ENCODE measurements at regions not wholly inside any gene's neighbourhood (a gene's known extent, or its start where the extent isn't known, plus 50 kb on each side); places are given as distances from the start of the nearest gene placed in this dataset.
A peak's percentile ranks its signal among the peaks of the same experiment; 100 is the strongest.

DNA sequence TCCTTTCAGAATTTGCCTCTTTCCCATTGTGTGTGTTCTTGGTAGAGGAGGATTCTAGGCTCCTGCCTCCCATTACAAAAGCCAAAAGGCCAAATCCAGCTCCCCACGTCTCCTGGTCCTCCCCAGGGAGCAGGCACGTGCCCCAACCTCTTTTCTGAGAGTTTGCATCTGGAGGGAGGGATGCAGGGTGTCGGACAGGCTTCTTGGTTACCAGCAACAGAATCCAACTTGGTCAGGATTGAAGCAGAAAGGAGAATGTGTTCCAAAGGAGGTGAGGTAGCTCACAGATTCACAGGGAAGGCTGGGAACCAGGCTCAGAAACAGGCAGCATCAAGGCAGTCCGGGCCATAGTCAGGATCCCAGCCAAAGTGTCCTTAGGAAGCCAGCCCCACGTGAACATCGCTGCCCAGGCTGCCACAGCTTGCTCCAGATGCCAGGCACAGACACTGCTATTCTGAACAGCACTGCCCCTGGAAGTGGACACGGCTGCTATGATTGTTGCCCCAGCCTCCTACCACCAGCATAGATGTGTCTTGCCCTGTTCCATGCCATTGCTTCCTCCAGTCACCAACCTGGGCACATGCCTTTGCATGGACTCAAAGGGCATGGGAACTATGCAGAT, 264.2 kb upstream of the ZMIZ1 start:
- DNase-seq (ENCODE audit: low read depth): peak; percentile 28
- no peaks in the 10 kb centered on the region for H3K27me3 ChIP-seq (replicated peaks; ENCODE audit: control insufficient read depth, insufficient read depth, low read length)
- peak overlapping the region; percentile 9 for H3K4me3 ChIP-seq (ENCODE audit: low read length)
- no peaks in the 10 kb centered on the region for H3K9me3 ChIP-seq (ENCODE audit: control insufficient read depth, low read length)
- peaks cover 53% of the 10 kb centered on the region for H3K4me1 ChIP-seq (ENCODE audit: control insufficient read depth, insufficient read depth, low read length)
- no peaks in the 10 kb centered on the region for H3K36me3 ChIP-seq (ENCODE audit: control insufficient read depth, insufficient read depth, low read length, severe bottlenecking)
- H3K9ac ChIP-seq (ENCODE audit: low read length): peak overlapping the region; percentile 1

DNA sequence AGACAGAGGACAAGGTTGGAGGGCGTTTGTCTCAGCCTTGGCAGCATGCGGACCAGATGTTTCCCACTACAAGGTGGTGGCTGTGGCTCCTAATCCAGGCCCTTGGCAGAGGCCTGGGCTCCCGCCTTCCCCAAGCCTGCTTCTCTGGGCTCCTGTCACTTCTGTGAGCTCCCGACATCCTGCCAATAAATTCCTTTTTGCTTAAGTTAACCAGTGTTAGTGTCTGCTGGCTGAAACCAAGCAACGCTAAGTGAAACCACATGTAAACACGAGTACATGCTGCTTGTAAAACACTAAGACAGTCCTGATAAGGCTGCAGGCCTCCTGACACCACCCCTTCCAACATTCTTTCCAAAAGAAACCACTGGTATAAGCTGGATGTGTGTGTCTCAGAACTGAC, 263.6 kb upstream of the ZMIZ1 start:
- peak overlapping the region; percentile 53 for H3K9ac ChIP-seq (ENCODE audit: low read length)
- H3K36me3 ChIP-seq (ENCODE audit: control insufficient read depth, insufficient read depth, low read length, severe bottlenecking): no peaks in the 10 kb centered on the region
- H3K9me3 ChIP-seq (ENCODE audit: control insufficient read depth, low read length): no peaks in the 10 kb centered on the region
- no peaks in the 10 kb centered on the region for H3K27me3 ChIP-seq (replicated peaks; ENCODE audit: control insufficient read depth, insufficient read depth, low read length)
- peaks cover 53% of the 10 kb centered on the region for H3K4me1 ChIP-seq (ENCODE audit: control insufficient read depth, insufficient read depth, low read length)
- H3K4me3 ChIP-seq (ENCODE audit: low read length): peak overlapping the region; percentile 9
- peak; percentile 97 for DNase-seq (ENCODE audit: low read depth)

GRCh38 chr10:78806681-78807221, 262.0 kb upstream of the ZMIZ1 start:
- no peaks in the 10 kb centered on the region for H3K27me3 ChIP-seq (replicated peaks; ENCODE audit: control insufficient read depth, insufficient read depth, low read length)
- DNase-seq (ENCODE audit: low read depth): no peak
- H3K9me3 ChIP-seq (ENCODE audit: control insufficient read depth, low read length): peaks cover 5% of the 10 kb centered on the region
- H3K4me3 ChIP-seq (ENCODE audit: low read length): no peak overlapping the region
- peaks cover 51% of the 10 kb centered on the region for H3K4me1 ChIP-seq (ENCODE audit: control insufficient read depth, insufficient read depth, low read length)
- no peak overlapping the region for H3K9ac ChIP-seq (ENCODE audit: low read length)
- no peaks in the 10 kb centered on the region for H3K36me3 ChIP-seq (ENCODE audit: control insufficient read depth, insufficient read depth, low read length, severe bottlenecking)

GRCh38 chr10:78807504-78808203, 261.1 kb upstream of the ZMIZ1 start:
- Histone ChIP-seq H3K9ac (ENCODE audit: low read length) (no peak overlapping the region), H3K36me3 (ENCODE audit: control insufficient read depth, insufficient read depth, low read length, severe bottlenecking) (no peaks in the 10 kb centered on the region), H3K27me3 (replicated peaks; ENCODE audit: control insufficient read depth, insufficient read depth, low read length) (no peaks in the 10 kb centered on the region), H3K4me3 (ENCODE audit: low read length) (no peak overlapping the region), H3K4me1 (ENCODE audit: control insufficient read depth, insufficient read depth, low read length) (peaks cover 42% of the 10 kb centered on the region), H3K9me3 (ENCODE audit: control insufficient read depth, low read length) (peaks cover 10% of the 10 kb centered on the region)
- DNase-seq (ENCODE audit: low read depth): no peak

GRCh38 chr10:78808286-78808685, 260.5 kb upstream of the ZMIZ1 start:
- Histone ChIP-seq H3K27me3 (replicated peaks; ENCODE audit: control insufficient read depth, insufficient read depth, low read length) (no peaks in the 10 kb centered on the region), H3K9ac (ENCODE audit: low read length) (no peak overlapping the region), H3K4me3 (ENCODE audit: low read length) (no peak overlapping the region), H3K36me3 (ENCODE audit: control insufficient read depth, insufficient read depth, low read length, severe bottlenecking) (no peaks in the 10 kb centered on the region), H3K9me3 (ENCODE audit: control insufficient read depth, low read length) (peaks cover 10% of the 10 kb centered on the region), H3K4me1 (ENCODE audit: control insufficient read depth, insufficient read depth, low read length) (peaks cover 36% of the 10 kb centered on the region)
- DNase-seq (ENCODE audit: low read depth): no peak

DNA sequence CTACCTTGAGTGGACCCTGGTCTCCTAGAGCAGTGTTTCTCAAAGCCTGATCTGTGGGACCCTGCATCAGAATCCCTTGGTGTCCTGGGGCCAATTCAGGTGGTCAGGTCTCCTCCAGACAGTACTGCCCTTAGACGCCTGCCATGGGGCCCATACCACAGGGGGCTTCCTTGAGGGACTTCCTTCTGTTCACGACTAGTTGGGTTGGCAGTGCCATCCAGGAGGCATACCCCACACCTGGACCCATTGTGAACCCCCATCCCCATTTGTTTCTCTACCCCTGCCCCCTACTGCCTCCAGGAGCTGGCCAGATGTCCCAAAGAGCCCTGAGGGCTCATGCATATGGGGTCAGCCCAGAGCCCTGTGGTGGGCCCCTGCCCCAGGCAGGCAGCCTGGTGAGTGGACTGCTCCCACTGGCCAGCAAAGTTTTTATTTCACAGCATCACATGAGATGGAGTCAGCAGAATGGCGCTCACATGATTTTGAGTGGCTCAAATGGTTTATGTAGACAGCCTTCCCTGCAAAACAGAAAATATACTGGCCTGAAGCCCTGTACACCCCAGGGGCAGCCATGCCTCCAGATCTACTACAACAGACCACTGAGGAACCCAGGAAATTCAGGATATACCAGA, 259.9 kb upstream of the ZMIZ1 start:
- H3K36me3 ChIP-seq (ENCODE audit: control insufficient read depth, insufficient read depth, low read length, severe bottlenecking): no peaks in the 10 kb centered on the region
- H3K9me3 ChIP-seq (ENCODE audit: control insufficient read depth, low read length): peaks cover 10% of the 10 kb centered on the region
- no peaks in the 10 kb centered on the region for H3K27me3 ChIP-seq (replicated peaks; ENCODE audit: control insufficient read depth, insufficient read depth, low read length)
- H3K9ac ChIP-seq (ENCODE audit: low read length): no peak overlapping the region
- no peak for DNase-seq (ENCODE audit: low read depth)
- H3K4me3 ChIP-seq (ENCODE audit: low read length): no peak overlapping the region
- peaks cover 34% of the 10 kb centered on the region for H3K4me1 ChIP-seq (ENCODE audit: control insufficient read depth, insufficient read depth, low read length)

DNA sequence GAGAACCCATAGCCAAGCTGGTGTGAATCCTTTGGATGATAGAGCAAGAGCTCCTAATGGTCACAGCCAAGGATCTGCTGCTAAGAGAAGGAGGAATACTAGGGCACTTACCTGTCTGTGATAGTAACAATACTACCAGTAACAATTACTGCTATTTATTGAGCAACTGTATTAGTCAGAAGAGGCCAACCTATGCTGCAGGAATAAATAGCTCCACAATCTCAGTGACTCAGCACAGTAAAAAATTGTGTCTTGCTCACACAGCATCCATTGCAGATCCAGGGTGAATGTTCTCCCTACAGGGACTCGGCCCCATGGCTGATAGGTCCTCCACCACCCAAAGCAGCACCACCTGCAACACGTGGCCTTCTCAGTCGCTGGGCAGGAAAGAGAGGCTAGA, 257.6 kb upstream of the ZMIZ1 start:
- no peak for DNase-seq (ENCODE audit: low read depth)
- no peak overlapping the region for H3K4me3 ChIP-seq (ENCODE audit: low read length)

DNA sequence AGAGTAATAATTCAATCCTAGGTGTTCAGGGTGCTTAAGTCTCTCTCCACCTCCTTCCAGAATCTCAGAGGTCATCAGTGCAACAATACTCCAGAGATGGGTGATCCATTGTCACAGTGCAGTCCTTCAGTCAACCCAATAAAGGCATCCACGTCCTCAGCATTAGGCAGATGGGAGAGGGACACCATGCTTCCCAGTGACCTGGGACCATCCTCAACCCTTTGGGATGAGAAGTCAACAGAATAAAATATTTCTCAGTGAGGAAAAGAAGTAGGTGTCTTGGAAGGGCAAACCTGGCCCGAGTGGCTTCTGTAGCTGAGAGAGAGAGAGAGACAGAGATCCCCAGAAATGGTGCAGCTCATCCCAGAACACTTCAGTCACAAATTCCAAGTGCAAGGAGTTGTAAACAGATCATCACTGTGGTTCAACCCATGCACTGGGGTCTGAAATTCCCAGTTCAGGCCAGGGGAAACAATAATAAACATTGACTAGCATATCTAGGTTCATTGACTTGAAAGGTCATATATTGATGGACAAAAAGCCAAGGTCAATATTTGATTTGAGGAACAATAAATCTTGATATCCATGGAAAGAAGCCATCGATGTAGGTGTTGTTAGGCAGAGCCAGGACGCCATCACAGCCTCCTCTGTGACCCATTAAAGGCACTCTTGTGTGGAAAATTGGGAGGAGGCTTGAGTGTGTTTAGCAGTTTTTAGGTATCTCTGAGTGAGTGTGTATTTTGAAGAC, 256.0 kb upstream of the ZMIZ1 start:
- Histone ChIP-seq H3K4me1 (ENCODE audit: control insufficient read depth, insufficient read depth, low read length) (peaks cover 10% of the 10 kb centered on the region), H3K27me3 (replicated peaks; ENCODE audit: control insufficient read depth, insufficient read depth, low read length) (no peaks in the 10 kb centered on the region), H3K36me3 (ENCODE audit: control insufficient read depth, insufficient read depth, low read length, severe bottlenecking) (no peaks in the 10 kb centered on the region), H3K9ac (ENCODE audit: low read length) (no peak overlapping the region), H3K4me3 (ENCODE audit: low read length) (no peak overlapping the region), H3K9me3 (ENCODE audit: control insufficient read depth, low read length) (peaks cover 10% of the 10 kb centered on the region)
- no peak for DNase-seq (ENCODE audit: low read depth)

More for the DNA sequence above, 257.6 kb upstream of the ZMIZ1 start:
- Histone ChIP-seq H3K9me3 (ENCODE audit: control insufficient read depth, low read length) (peaks cover 10% of the 10 kb centered on the region), H3K4me1 (ENCODE audit: control insufficient read depth, insufficient read depth, low read length) (peaks cover 12% of the 10 kb centered on the region), H3K27me3 (replicated peaks; ENCODE audit: control insufficient read depth, insufficient read depth, low read length) (no peaks in the 10 kb centered on the region), H3K9ac (ENCODE audit: low read length) (no peak overlapping the region), H3K36me3 (ENCODE audit: control insufficient read depth, insufficient read depth, low read length, severe bottlenecking) (no peaks in the 10 kb centered on the region)

DNA sequence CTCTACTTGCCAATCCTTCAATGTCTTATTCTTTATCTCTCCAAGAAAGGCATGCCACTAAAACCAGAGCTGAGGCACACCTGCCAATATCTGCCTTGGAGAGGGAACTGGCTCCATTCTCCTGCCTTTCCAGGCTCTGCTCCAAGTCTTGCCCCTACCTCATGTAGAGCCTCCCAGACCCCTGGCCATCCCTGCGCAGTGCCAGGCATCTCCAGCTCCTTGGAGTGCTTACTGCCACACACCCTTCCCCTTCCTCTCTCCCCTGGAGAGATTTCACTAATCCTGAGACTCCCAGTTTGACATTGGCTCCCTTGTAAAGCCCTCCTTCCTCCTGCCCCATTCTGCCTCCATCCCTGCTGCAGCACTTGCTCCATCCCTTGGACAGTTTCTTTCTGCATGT, 255.2 kb upstream of the ZMIZ1 start:
- Histone ChIP-seq H3K36me3 (ENCODE audit: control insufficient read depth, insufficient read depth, low read length, severe bottlenecking) (no peaks in the 10 kb centered on the region), H3K27me3 (replicated peaks; ENCODE audit: control insufficient read depth, insufficient read depth, low read length) (no peaks in the 10 kb centered on the region), H3K4me3 (ENCODE audit: low read length) (no peak overlapping the region), H3K4me1 (ENCODE audit: control insufficient read depth, insufficient read depth, low read length) (peaks cover 13% of the 10 kb centered on the region), H3K9me3 (ENCODE audit: control insufficient read depth, low read length) (peaks cover 10% of the 10 kb centered on the region), H3K9ac (ENCODE audit: low read length) (no peak overlapping the region)
- DNase-seq (ENCODE audit: low read depth): no peak

GRCh38 chr10:78813998-78814399, 254.8 kb upstream of the ZMIZ1 start:
- Histone ChIP-seq H3K9ac (ENCODE audit: low read length) (no peak overlapping the region), H3K4me1 (ENCODE audit: control insufficient read depth, insufficient read depth, low read length) (peaks cover 13% of the 10 kb centered on the region), H3K27me3 (replicated peaks; ENCODE audit: control insufficient read depth, insufficient read depth, low read length) (no peaks in the 10 kb centered on the region), H3K36me3 (ENCODE audit: control insufficient read depth, insufficient read depth, low read length, severe bottlenecking) (no peaks in the 10 kb centered on the region), H3K9me3 (ENCODE audit: control insufficient read depth, low read length) (peaks cover 10% of the 10 kb centered on the region), H3K4me3 (ENCODE audit: low read length) (no peak overlapping the region)
- no peak for DNase-seq (ENCODE audit: low read depth)

DNA sequence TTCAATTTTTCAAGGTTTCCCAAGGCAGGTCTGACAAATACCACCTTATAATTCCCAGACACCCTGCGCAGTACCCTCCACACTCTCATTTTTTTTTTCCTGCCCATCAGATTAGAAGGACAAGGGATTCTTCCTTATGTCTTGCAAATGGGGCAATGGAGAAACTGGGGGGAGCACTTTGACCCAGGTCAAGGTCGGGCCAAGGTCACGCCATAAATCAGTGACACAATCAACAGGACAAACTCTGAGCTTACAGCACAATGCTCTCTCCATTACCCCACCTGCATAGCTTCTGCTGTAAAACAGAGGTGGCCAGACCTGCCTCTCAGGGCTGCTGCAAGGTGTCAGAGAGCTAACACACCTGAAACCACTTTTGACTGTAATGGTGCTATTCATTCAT, 254.4 kb upstream of the ZMIZ1 start:
- H3K4me3 ChIP-seq (ENCODE audit: low read length): no peak overlapping the region
- H3K9ac ChIP-seq (ENCODE audit: low read length): no peak overlapping the region
- no peak for DNase-seq (ENCODE audit: low read depth)
- H3K4me1 ChIP-seq (ENCODE audit: control insufficient read depth, insufficient read depth, low read length): peaks cover 13% of the 10 kb centered on the region
- no peaks in the 10 kb centered on the region for H3K36me3 ChIP-seq (ENCODE audit: control insufficient read depth, insufficient read depth, low read length, severe bottlenecking)
- H3K27me3 ChIP-seq (replicated peaks; ENCODE audit: control insufficient read depth, insufficient read depth, low read length): no peaks in the 10 kb centered on the region
- H3K9me3 ChIP-seq (ENCODE audit: control insufficient read depth, low read length): peaks cover 10% of the 10 kb centered on the region
